H1 (cell line): ENCODE measurements at regions not wholly inside any gene's neighbourhood (a gene's known extent, or its start where the extent isn't known, plus 50 kb on each side); places are given as distances from the start of the nearest gene placed in this dataset.

ENCODE experiments used
- KDM5A ChIP-seq: fragments of 200-600 bp; IDR thresholded peaks from 2 replicates; pipeline ENCODE4 v1.7.1; 2012; ENCODE audit warnings: mild to moderate bottlenecking, low read length, inconsistent platforms, mixed read lengths
- SUZ12 ChIP-seq: fragments of 200-600 bp; sonication (generic); IDR thresholded peaks from 2 replicates; pipeline ENCODE4 v1.6.1; 2012; ENCODE audit warnings: mild to moderate bottlenecking, inconsistent platforms, low read length, moderate library complexity, mixed read lengths

- no peak for TF ChIP-seq KDM5A
- no peak for TF ChIP-seq SUZ12
Observed at GRCh38 chr12:4121506-4122020, 152.0 kb upstream of the CCND2 start (continued).
